ENCODE measurements at regions not wholly inside any gene's neighbourhood (a gene's known extent, or its start where the extent isn't known, plus 50 kb on each side); places are given as distances from the start of the nearest gene placed in this dataset.

DNA sequence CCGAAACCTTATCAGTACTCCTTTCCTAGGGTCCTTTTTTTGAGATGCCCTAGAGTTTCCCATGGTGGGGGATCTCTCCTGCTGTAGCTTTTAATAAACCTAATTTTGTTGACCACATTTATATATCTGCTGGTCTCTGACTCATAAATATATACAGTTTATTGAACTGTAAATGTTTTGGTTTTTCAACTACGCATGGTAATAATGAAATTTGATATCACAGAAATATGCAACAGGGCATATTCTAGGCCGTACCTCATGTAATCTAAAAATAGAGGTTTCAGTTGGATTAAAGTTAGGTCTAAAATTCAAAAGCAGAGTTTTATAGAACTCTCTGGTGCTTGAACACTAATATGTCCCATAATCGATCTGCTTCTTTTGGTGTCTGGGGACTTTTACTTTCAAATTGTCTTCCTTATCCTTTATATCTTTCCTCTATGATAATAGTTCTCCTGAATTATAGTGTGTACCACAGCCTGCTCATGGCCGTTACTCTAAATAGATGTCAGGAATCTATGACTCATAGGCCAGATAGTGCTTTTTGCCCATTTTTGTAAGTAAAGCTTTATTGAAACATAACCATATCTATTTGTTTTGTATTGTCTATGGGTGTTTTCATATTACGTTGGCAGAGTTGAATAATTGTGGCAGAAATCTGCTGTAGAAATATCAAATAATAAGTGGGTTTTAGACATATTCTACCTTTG lies 324.8 kb upstream of the PCDH9 start:
- no peak for TF ChIP-seq CTCF (IDR thresholded peaks at IDR 0.05; ENCODE audit: insufficient read depth in 1 of 2, low read depth in 1 of 2, low read length in 1 of 2, severe bottlenecking in 1 of 2, unreplicated experiment in 1 of 2)
- Histone ChIP-seq H3K27me3 (replicated peaks; ENCODE audit: control insufficient read depth, insufficient read depth, low read length) (no peaks in the 10 kb centered on the region), H3K9me3 (0 out of 2 replicates have a peak, but pooled peaks cover 10% of the 10 kb centered on the region), H3K4me1 (no peaks in the 10 kb centered on the region; the same call in 1 of the 2 replicates), H3K4me3 (ENCODE audit: low read depth, low read length) (no peak overlapping the region), H3K36me3 (ENCODE audit: control insufficient read depth, insufficient read depth, low read length) (no peaks in the 10 kb centered on the region)
- ChIA-PET POLR2A (no interaction called here), CTCF (no interaction called here)
- intact Hi-C loops (cut with micrococcal nuclease; ENCODE audit: unreplicated experiment): no loop called here
- Mint-ChIP-seq H3K27me3 (ENCODE audit: insufficient read depth, unreplicated experiment) (no peaks in the 10 kb centered on the region), H3K27ac (ENCODE audit: unreplicated experiment) (no peak overlapping the region), H3K4me1 (ENCODE audit: low read depth, unreplicated experiment) (no peaks in the 10 kb centered on the region), H3K36me3 (ENCODE audit: insufficient read depth, unreplicated experiment) (no peaks in the 10 kb centered on the region), H3K4me3 (ENCODE audit: unreplicated experiment) (no peak overlapping the region), H3K9me3 (ENCODE audit: unreplicated experiment) (peaks cover 10% of the 10 kb centered on the region)
- no peak for DNase-seq
- BruUV-seq (replicated peaks): no TSS peak

GRCh38 chr13:67554286-67554685 lies 324.1 kb upstream of the PCDH9 start:
- no peaks in the 10 kb centered on the region; the same call in 1 of the 2 replicates for H3K4me1 ChIP-seq
- no peaks in the 10 kb centered on the region for H3K36me3 ChIP-seq (ENCODE audit: control insufficient read depth, insufficient read depth, low read length)
- H3K27me3 ChIP-seq (replicated peaks; ENCODE audit: control insufficient read depth, insufficient read depth, low read length): no peaks in the 10 kb centered on the region
- Mint-ChIP-seq H3K4me3 (ENCODE audit: unreplicated experiment) (no peak overlapping the region), H3K4me1 (ENCODE audit: low read depth, unreplicated experiment) (no peaks in the 10 kb centered on the region), H3K9me3 (ENCODE audit: unreplicated experiment) (peaks cover 10% of the 10 kb centered on the region), H3K27ac (ENCODE audit: unreplicated experiment) (no peak overlapping the region), H3K27me3 (ENCODE audit: insufficient read depth, unreplicated experiment) (no peaks in the 10 kb centered on the region), H3K36me3 (ENCODE audit: insufficient read depth, unreplicated experiment) (no peaks in the 10 kb centered on the region)
- intact Hi-C loops (cut with micrococcal nuclease; ENCODE audit: unreplicated experiment): no loop called here
- no peak for DNase-seq
- CTCF ChIA-PET: no interaction called here
- no TSS peak for BruUV-seq (replicated peaks)
- TF ChIP-seq CTCF (IDR thresholded peaks at IDR 0.05; ENCODE audit: insufficient read depth in 1 of 2, low read depth in 1 of 2, low read length in 1 of 2, severe bottlenecking in 1 of 2, unreplicated experiment in 1 of 2): no peak
- H3K4me3 ChIP-seq (ENCODE audit: low read depth, low read length): no peak overlapping the region
- POLR2A ChIA-PET: no interaction called here
- 0 out of 2 replicates have a peak, but pooled peaks cover 10% of the 10 kb centered on the region for H3K9me3 ChIP-seq

GRCh38 chr13:67549331-67549730 lies 319.2 kb upstream of the PCDH9 start:
- no peak for TF ChIP-seq CTCF (IDR thresholded peaks at IDR 0.05; ENCODE audit: insufficient read depth in 1 of 2, low read depth in 1 of 2, low read length in 1 of 2, severe bottlenecking in 1 of 2, unreplicated experiment in 1 of 2)
- ChIA-PET POLR2A (no interaction called here), CTCF (no interaction called here)
- Mint-ChIP-seq H3K27ac (ENCODE audit: unreplicated experiment) (no peak overlapping the region), H3K27me3 (ENCODE audit: insufficient read depth, unreplicated experiment) (no peaks in the 10 kb centered on the region), H3K4me1 (ENCODE audit: low read depth, unreplicated experiment) (no peaks in the 10 kb centered on the region), H3K36me3 (ENCODE audit: insufficient read depth, unreplicated experiment) (no peaks in the 10 kb centered on the region), H3K9me3 (ENCODE audit: unreplicated experiment) (no peaks in the 10 kb centered on the region), H3K4me3 (ENCODE audit: unreplicated experiment) (no peak overlapping the region)
- no peak for DNase-seq
- Histone ChIP-seq H3K4me1 (no peaks in the 10 kb centered on the region; the same call in 1 of the 2 replicates), H3K27me3 (replicated peaks; ENCODE audit: control insufficient read depth, insufficient read depth, low read length) (no peaks in the 10 kb centered on the region), H3K36me3 (ENCODE audit: control insufficient read depth, insufficient read depth, low read length) (no peaks in the 10 kb centered on the region), H3K9me3 (no peaks in the 10 kb centered on the region), H3K4me3 (ENCODE audit: low read depth, low read length) (no peak overlapping the region)
- intact Hi-C loops (cut with micrococcal nuclease; ENCODE audit: unreplicated experiment): no loop called here
- no TSS peak for BruUV-seq (replicated peaks)

Data from Caco-2 (cell line).